ENCODE measurements at regions not wholly inside any gene's neighbourhood (a gene's known extent, or its start where the extent isn't known, plus 50 kb on each side); places are given as distances from the start of the nearest gene placed in this dataset.

- 83% methylated on average over 2 of the region's 3 CpGs for WGBS (ENCODE audit: insufficient coverage)
- Histone ChIP-seq H3K27me3 (replicated peaks in 1 of 4; ENCODE audit: control extremely low read depth in 1 of 4, control insufficient read depth in 3 of 4, insufficient read depth in 4 of 4, low read length in 3 of 4) (no peaks in the 10 kb centered on the region), H3K9ac (ENCODE audit: low read length) (no peak overlapping the region), H4K20me1 (ENCODE audit: control insufficient read depth, insufficient read depth, low read length, poor library complexity, severe bottlenecking) (no peaks in the 10 kb centered on the region), H3K9me3 (ENCODE audit: control extremely low read depth in 1 of 3, control insufficient read depth in 2 of 3, insufficient read depth in 1 of 3, low read length in 2 of 3) (peaks cover 0 to 2% (median 0%) of the 10 kb centered on the region in 3 donors), H3K36me3 (replicated peaks in 1 of 2; ENCODE audit: control extremely low read depth in 1 of 2, control insufficient read depth in 1 of 2, extremely low read depth in 1 of 2, insufficient read depth in 2 of 2, low read length in 1 of 2) (no peaks in the 10 kb centered on the region), H3K79me2 (ENCODE audit: control insufficient read depth, insufficient read depth, low read length) (no peaks in the 10 kb centered on the region), H2AFZ (ENCODE audit: insufficient read depth, low read depth, low read length, poor library complexity, severe bottlenecking) (no peak overlapping the region), H3K4me2 (replicated peaks; ENCODE audit: low read depth, low read length, poor library complexity, severe bottlenecking) (no peak overlapping the region), H3K27ac (ENCODE audit: low read length in 2 of 2) (no peak overlapping the region), H3K4me1 (ENCODE audit: control insufficient read depth in 2 of 2, insufficient read depth in 2 of 2, low read length in 2 of 2) (no peaks in the 10 kb centered on the region), H3K4me3 (ENCODE audit: control extremely low read depth in 1 of 5, extremely low read depth in 1 of 5, insufficient read depth in 1 of 5, low read depth in 2 of 5, low read length in 4 of 5) (no peak overlapping the region)
- H3K9me3 Mint-ChIP-seq (ENCODE audit: insufficient read depth), result peaks cover 4% of the 10 kb centered on the region
- no peak overlapping the region for H3K4me3 Mint-ChIP-seq
- CTCF ChIA-PET, result no interaction called here
- no peak overlapping the region for H3K27ac Mint-ChIP-seq
- POLR2A ChIA-PET, result no interaction called here
- DNase-seq, result no peak
- no peak for TF ChIP-seq EZH2 (IDR thresholded peaks at IDR 0.05; ENCODE audit: borderline replicate concordance, insufficient read depth, low read depth, low read length, poor library complexity, severe bottlenecking)
- no peak for TF ChIP-seq CTCF (IDR thresholded peaks at IDR 0.05)
- ATAC-seq (ENCODE audit: low read depth), result no peak
- intact Hi-C loops (cut with micrococcal nuclease), result no loop called here
- H3K4me1 Mint-ChIP-seq, result no peaks in the 10 kb centered on the region
- H3K27me3 Mint-ChIP-seq, result no peaks in the 10 kb centered on the region
Observed at GRCh38 chr20:7361931-7362330, 578.3 kb downstream of the HAO1 start.

GRCh38 chr20:7362601-7363000 is 577.7 kb downstream of the HAO1 start:
- intact Hi-C loops (cut with micrococcal nuclease), result no loop called here
- no peaks in the 10 kb centered on the region for H4K20me1 ChIP-seq (ENCODE audit: control insufficient read depth, insufficient read depth, low read length, poor library complexity, severe bottlenecking)
- H3K27me3 ChIP-seq (replicated peaks in 1 of 4; ENCODE audit: control extremely low read depth in 1 of 4, control insufficient read depth in 3 of 4, insufficient read depth in 4 of 4, low read length in 3 of 4), result no peaks in the 10 kb centered on the region
- no peak overlapping the region for H3K27ac ChIP-seq (ENCODE audit: low read length in 2 of 2)
- H3K9me3 ChIP-seq (ENCODE audit: control extremely low read depth in 1 of 3, control insufficient read depth in 2 of 3, insufficient read depth in 1 of 3, low read length in 2 of 3), result peaks cover 0 to 2% (median 0%) of the 10 kb centered on the region in 3 donors
- 100% methylated on average over 1 of the region's 2 CpGs for WGBS (ENCODE audit: insufficient coverage)
- H3K36me3 ChIP-seq (replicated peaks in 1 of 2; ENCODE audit: control extremely low read depth in 1 of 2, control insufficient read depth in 1 of 2, extremely low read depth in 1 of 2, insufficient read depth in 2 of 2, low read length in 1 of 2), result no peaks in the 10 kb centered on the region
- no peak overlapping the region for H3K4me2 ChIP-seq (replicated peaks; ENCODE audit: low read depth, low read length, poor library complexity, severe bottlenecking)
- H2AFZ ChIP-seq (ENCODE audit: insufficient read depth, low read depth, low read length, poor library complexity, severe bottlenecking), result no peak overlapping the region
- no peak overlapping the region for H3K4me3 ChIP-seq (ENCODE audit: control extremely low read depth in 1 of 5, extremely low read depth in 1 of 5, insufficient read depth in 1 of 5, low read depth in 2 of 5, low read length in 4 of 5)
- ATAC-seq (ENCODE audit: low read depth) (no peak), DNase-seq (no peak)
- Mint-ChIP-seq H3K27me3 (no peaks in the 10 kb centered on the region), H3K27ac (no peak overlapping the region), H3K9me3 (ENCODE audit: insufficient read depth) (peaks cover 4% of the 10 kb centered on the region), H3K4me1 (no peaks in the 10 kb centered on the region), H3K4me3 (no peak overlapping the region)
- H3K79me2 ChIP-seq (ENCODE audit: control insufficient read depth, insufficient read depth, low read length), result no peaks in the 10 kb centered on the region
- no peak overlapping the region for H3K9ac ChIP-seq (ENCODE audit: low read length)
- ChIA-PET CTCF (no interaction called here), POLR2A (no interaction called here)
- no peaks in the 10 kb centered on the region for H3K4me1 ChIP-seq (ENCODE audit: control insufficient read depth in 2 of 2, insufficient read depth in 2 of 2, low read length in 2 of 2)
- TF ChIP-seq EZH2 (IDR thresholded peaks at IDR 0.05; ENCODE audit: borderline replicate concordance, insufficient read depth, low read depth, low read length, poor library complexity, severe bottlenecking) (no peak), CTCF (IDR thresholded peaks at IDR 0.05) (no peak)

Data from B cell (primary cell).